NCI-H1105 treated with DMSO at 0.1 percent for 48 hours (cell line): ENCODE measurements at regions not wholly inside any gene's neighbourhood (a gene's known extent, or its start where the extent isn't known, plus 50 kb on each side); places are given as distances from the start of the nearest gene placed in this dataset.
A peak's percentile ranks its signal among the peaks of the same experiment; 100 is the strongest.
"Not testable (repeated sequence)": the region's sequence is repeated elsewhere in the genome, so short reads cannot be mapped to it uniquely, and the experiment has no call there.

Experiments used
- DNase-seq: peaks from one replicate; lab custom pipeline; 2025; lab: John Stamatoyannopoulos, UW

- DNase-seq, result no peak
Measured at GRCh38 chr6:120805276-120805675, 529.0 kb downstream of the TBC1D32 start.

GRCh38 chr6:120804612-120805011, 529.7 kb downstream of the TBC1D32 start:
- no peak for DNase-seq

- no peak for DNase-seq
Measured at GRCh38 chr6:120786682-120787081, 547.6 kb downstream of the TBC1D32 start.

GRCh38 chr6:120786256-120786655, 548.0 kb downstream of the TBC1D32 start:
- no peak for DNase-seq

- DNase-seq, result no peak
Measured at GRCh38 chr6:120785459-120786086, 548.7 kb downstream of the TBC1D32 start.

GRCh38 chr6:120779441-120779840, 554.8 kb downstream of the TBC1D32 start:
- no peak for DNase-seq

GRCh38 chr6:120775698-120776097, 558.6 kb downstream of the TBC1D32 start:
- no peak for DNase-seq

- no peak for DNase-seq
Measured at GRCh38 chr6:120774275-120774674, 560.0 kb downstream of the TBC1D32 start.

- DNase-seq, result no peak
Measured at GRCh38 chr6:120771019-120771418, 563.3 kb downstream of the TBC1D32 start.

- peak; percentile 18 for DNase-seq
Measured at GRCh38 chr6:120764312-120764711, 570.0 kb downstream of the TBC1D32 start.

GRCh38 chr6:120759570-120759969, 574.7 kb downstream of the TBC1D32 start:
- DNase-seq, result no peak

- not testable (repeated sequence) for DNase-seq
Measured at GRCh38 chr6:120748574-120748973, 585.7 kb downstream of the TBC1D32 start.

- DNase-seq, result no peak
Measured at GRCh38 chr6:120736740-120737139, 597.5 kb downstream of the TBC1D32 start.

GRCh38 chr6:120735641-120736040, 598.6 kb downstream of the TBC1D32 start:
- no peak for DNase-seq

GRCh38 chr6:120711255-120711654, 623.0 kb downstream of the TBC1D32 start:
- no peak for DNase-seq

GRCh38 chr6:120700001-120700400, 634.3 kb downstream of the TBC1D32 start:
- peak; percentile 36 for DNase-seq

- DNase-seq, result no peak
Measured at GRCh38 chr6:120686492-120686891, 647.8 kb downstream of the TBC1D32 start.

- DNase-seq, result no peak
Measured at GRCh38 chr6:120682145-120682544, 652.1 kb downstream of the TBC1D32 start.

- no peak for DNase-seq
Measured at GRCh38 chr6:120681204-120681603, 653.1 kb downstream of the TBC1D32 start.

GRCh38 chr6:120675886-120676285, 658.4 kb downstream of the TBC1D32 start:
- DNase-seq, result no peak

GRCh38 chr6:120671519-120671918, 662.8 kb downstream of the TBC1D32 start:
- DNase-seq, result no peak

- no peak for DNase-seq
Measured at GRCh38 chr6:120652506-120652905, 681.8 kb downstream of the TBC1D32 start.

- DNase-seq, result no peak
Measured at GRCh38 chr6:120648713-120649112, 685.6 kb downstream of the TBC1D32 start.

GRCh38 chr6:120646101-120646500, 688.2 kb downstream of the TBC1D32 start:
- no peak for DNase-seq
